OCI-LY1 (cell line): ENCODE measurements at regions not wholly inside any gene's neighbourhood (a gene's known extent, or its start where the extent isn't known, plus 50 kb on each side); places are given as distances from the start of the nearest gene placed in this dataset.

Source experiments
- EZH2 ChIP-seq: fragments of 200-600 bp; sonication (generic), shearing (Covaris generic); IDR thresholded peaks from 2 replicates; pipeline ENCODE4 v1.8.0; 2017; ENCODE audit warnings: borderline replicate concordance, mixed run types, mild to moderate bottlenecking, antibody characterized with exemption, low read length, moderate library complexity, mixed read lengths
- TF ChIP-seq, protein P1 (sequence below): fragments of 200-600 bp; sonication (generic), shearing (Covaris generic); IDR thresholded peaks from 2 replicates; pipeline ENCODE4 v1.5.1; 2017; ENCODE audit warnings: mild to moderate bottlenecking, antibody characterized with exemption, low read length, moderate library complexity, mixed read lengths

GRCh38 chr13:70612881-70613280, 504.6 kb upstream of the KLHL1 start:
- TF ChIP-seq, protein P1, sequence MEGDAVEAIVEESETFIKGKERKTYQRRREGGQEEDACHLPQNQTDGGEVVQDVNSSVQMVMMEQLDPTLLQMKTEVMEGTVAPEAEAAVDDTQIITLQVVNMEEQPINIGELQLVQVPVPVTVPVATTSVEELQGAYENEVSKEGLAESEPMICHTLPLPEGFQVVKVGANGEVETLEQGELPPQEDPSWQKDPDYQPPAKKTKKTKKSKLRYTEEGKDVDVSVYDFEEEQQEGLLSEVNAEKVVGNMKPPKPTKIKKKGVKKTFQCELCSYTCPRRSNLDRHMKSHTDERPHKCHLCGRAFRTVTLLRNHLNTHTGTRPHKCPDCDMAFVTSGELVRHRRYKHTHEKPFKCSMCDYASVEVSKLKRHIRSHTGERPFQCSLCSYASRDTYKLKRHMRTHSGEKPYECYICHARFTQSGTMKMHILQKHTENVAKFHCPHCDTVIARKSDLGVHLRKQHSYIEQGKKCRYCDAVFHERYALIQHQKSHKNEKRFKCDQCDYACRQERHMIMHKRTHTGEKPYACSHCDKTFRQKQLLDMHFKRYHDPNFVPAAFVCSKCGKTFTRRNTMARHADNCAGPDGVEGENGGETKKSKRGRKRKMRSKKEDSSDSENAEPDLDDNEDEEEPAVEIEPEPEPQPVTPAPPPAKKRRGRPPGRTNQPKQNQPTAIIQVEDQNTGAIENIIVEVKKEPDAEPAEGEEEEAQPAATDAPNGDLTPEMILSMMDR: no peak
- no peak for TF ChIP-seq EZH2
